GM12878 (cell line): ENCODE measurements at regions not wholly inside any gene's neighbourhood (a gene's known extent, or its start where the extent isn't known, plus 50 kb on each side); places are given as distances from the start of the nearest gene placed in this dataset.

Experiments used
- ATAC-seq: fragments of 200-7000 bp; cut with Tn5 transposase; 3 replicates; pipeline ENCODE4 v1.9.1; 2020; ENCODE audit warnings: mild to moderate bottlenecking, moderate library complexity
- BruUV-seq: library from RNA; stranded (reverse); fragments of 400-500 nt; replicated peaks from 2 replicates; lab custom pipeline; 2021; lab: Mats Ljungman, UMichigan
- CTCF ChIA-PET: fragments of 300-600 bp; sonication (Branson Sonifier 250); formaldehyde crosslinking; extraction: SDS; loops from one replicate; lab custom pipeline; 2021; ENCODE audit warnings: inconsistent platforms; lab: Yijun Ruan, JAX
- POLR2A ChIA-PET: fragments of 350-600 bp; formaldehyde crosslinking; extraction: SDS; loops from one replicate; lab custom pipeline; 2021; ENCODE audit warnings: inconsistent platforms; lab: Charles Lee
- RAD21 ChIA-PET: fragments of 300-600 bp; sonication (Branson Sonifier 250); formaldehyde crosslinking; loops from one replicate; lab custom pipeline; 2023; ENCODE audit warnings: antibody characterized with exemption; ENCODE audit not compliant: unreplicated experiment; lab: Charles Lee
- SMC1A ChIA-PET: fragments of 300-600 bp; sonication (Branson Sonifier 250); formaldehyde crosslinking; loops from one replicate; lab custom pipeline; 2023; ENCODE audit not compliant: unreplicated experiment, uncharacterized antibody; lab: Charles Lee
- DNase-seq: peaks from one replicate; pipeline ENCODE4 v3.0.0-alpha.2; 2011; ENCODE audit warnings: low read depth, low spot score
- FAIRE-seq: peaks from 3 replicates; lab custom pipeline; 2011; peaks lifted over from hg19 to GRCh38; lab: Jason Lieb, UNC
- H2AFZ ChIP-seq: 2 replicates; pipeline ENCODE4 v1.6.0; 2011; ENCODE audit warnings: low read depth, low read length, control low read depth; ENCODE audit not compliant: control insufficient read depth
- H3K27ac ChIP-seq: 2 replicates; pipeline ENCODE4 v1.5.1; 2011; ENCODE audit warnings: control low read depth; ENCODE audit not compliant: control insufficient read depth, insufficient read depth
- H3K27me3 ChIP-seq, 2 experiments: replicated peaks in 1 of 2; 2 replicates each; pipeline versions ENCODE4 v1.6.0 to v1.6.1; 2011; ENCODE audit warnings: low read length in 1 of 2; ENCODE audit not compliant: control insufficient read depth in 2 of 2, insufficient read depth in 2 of 2
- H3K36me3 ChIP-seq, 2 experiments: 2 replicates each; pipeline ENCODE4 v1.5.1; 2011; ENCODE audit warnings: low read length in 1 of 2; ENCODE audit not compliant: control insufficient read depth in 2 of 2, insufficient read depth in 2 of 2
- H3K4me1 ChIP-seq: 2 replicates; pipeline ENCODE4 v1.6.1; 2011; ENCODE audit warnings: mild to moderate bottlenecking, low read length, moderate library complexity, mixed read lengths; ENCODE audit not compliant: control insufficient read depth, insufficient read depth
- H3K4me2 ChIP-seq: 2 replicates; pipeline ENCODE4 v1.6.0; 2011; ENCODE audit warnings: control low read depth; ENCODE audit not compliant: control insufficient read depth, insufficient read depth
- H3K4me3 ChIP-seq: fragments of 200-600 bp; sonication (generic); 2 replicates; pipeline ENCODE4 v1.5.1; 2016
- H3K79me2 ChIP-seq: 2 replicates; pipeline ENCODE4 v1.6.0; 2011; ENCODE audit warnings: low read length; ENCODE audit not compliant: control insufficient read depth, insufficient read depth
- H3K9ac ChIP-seq: 2 replicates; pipeline ENCODE4 v1.8.0; 2011; ENCODE audit warnings: low read length, control low read depth, mixed read lengths; ENCODE audit not compliant: control insufficient read depth, insufficient read depth
- H3K9me3 ChIP-seq: replicated peaks from 3 replicates; pipeline ENCODE4 v1.5.1; 2011; ENCODE audit warnings: mild to moderate bottlenecking, low read length; ENCODE audit not compliant: control insufficient read depth, insufficient read depth
- H4K20me1 ChIP-seq: 2 replicates; pipeline ENCODE4 v1.6.0; 2011; ENCODE audit not compliant: control insufficient read depth, insufficient read depth
- ATF7 ChIP-seq: fragments of 450-650 bp; IDR thresholded peaks from 2 replicates; pipeline ENCODE4 v1.6.1; 2016; ENCODE audit warnings: low read depth, mild to moderate bottlenecking
- CBX3 ChIP-seq: fragments of 200-600 bp; sonication (generic); IDR thresholded peaks from 2 replicates; pipeline ENCODE4 v1.6.1; 2016; ENCODE audit warnings: low read depth, borderline replicate concordance
- CHD4 ChIP-seq: fragments of 200-600 bp; sonication (generic); IDR thresholded peaks from 2 replicates; pipeline ENCODE4 v1.6.1; 2016; ENCODE audit warnings: mild to moderate bottlenecking
- ESRRA ChIP-seq: IDR thresholded peaks from 2 replicates; pipeline ENCODE4 v1.6.1; 2012; ENCODE audit warnings: mild to moderate bottlenecking, low read length, improper control_type of control experiment
- EZH2 ChIP-seq: IDR thresholded peaks from 2 replicates; pipeline ENCODE4 v1.6.1; 2012; ENCODE audit warnings: low read depth, mild to moderate bottlenecking, control low read depth, inconsistent platforms, low read length, borderline replicate concordance; ENCODE audit not compliant: control insufficient read depth
- MEF2A ChIP-seq: IDR thresholded peaks from 2 replicates; pipeline ENCODE4 v1.6.1; 2011; ENCODE audit warnings: low read depth, mild to moderate bottlenecking, low read length, moderate library complexity; ENCODE audit not compliant: insufficient read depth
- SMAD1 ChIP-seq: fragments of 450-650 bp; IDR thresholded peaks from 2 replicates; pipeline ENCODE4 v1.6.1; 2018; ENCODE audit warnings: mild to moderate bottlenecking, low read depth; ENCODE audit not compliant: partially characterized antibody
- WGBS: methylation state at CpG from one replicate; pipeline ENCODE4 v1.1.6; 2016; ENCODE audit warnings: low lambda C conversion rate; ENCODE audit not compliant: insufficient replicate concordance, insufficient coverage; ENCODE audit errors: missing lambda C conversion rate; 5-methylcytosine and 5-hydroxymethylcytosine counted together
- in situ Hi-C: fragments of 300-500 bp; cut with MboI; formaldehyde crosslinking; loops from 9 replicates; pipeline ENCODE4 v1.14.3; 2018; ENCODE audit warnings: mixed read lengths
- intact Hi-C: fragments of 100-400 bp; cut with micrococcal nuclease; formaldehyde crosslinking; loops from one replicate; pipeline ENCODE4 v1.14.2; 2022; ENCODE audit not compliant: unreplicated experiment

DNA sequence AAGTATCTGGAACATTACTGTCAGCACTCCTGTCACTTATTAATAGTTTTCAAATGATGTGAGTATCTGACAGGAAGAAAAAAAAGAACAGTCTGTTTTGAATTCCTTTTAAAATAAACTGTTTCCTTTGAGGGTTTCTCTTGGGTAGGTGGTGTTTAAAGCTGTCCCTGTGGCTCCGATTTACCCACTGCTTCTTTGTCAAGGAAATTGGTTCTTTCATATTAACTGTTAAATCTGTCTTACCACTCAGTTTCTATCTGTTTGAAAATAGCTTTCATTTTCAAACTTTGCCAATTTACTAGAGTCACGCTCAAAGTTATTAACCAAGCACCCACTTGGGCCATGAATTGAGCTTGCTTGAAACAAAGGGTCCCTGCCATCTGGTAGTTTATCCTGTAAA, 614.6 kb upstream of the NXPH2 start:
- TF ChIP-seq CHD4 = no peak
- no peak for TF ChIP-seq CBX3
- TF ChIP-seq ESRRA = no peak
- TF ChIP-seq SMAD1 = no peak
- TF ChIP-seq ATF7 = no peak
- DNase-seq (no peak), ATAC-seq (no peak; the same call in 2 of the 3 replicates), FAIRE-seq (no peak)
- BruUV-seq = no TSS peak
- no peak overlapping the region for H3K4me3 ChIP-seq
- in situ Hi-C loops (no loop called here), intact Hi-C loops (no loop called here)
- H3K79me2 ChIP-seq = no peaks in the 10 kb centered on the region
- H3K9ac ChIP-seq = no peak overlapping the region
- no peaks in the 10 kb centered on the region for H3K27me3 ChIP-seq
- WGBS = 40% methylated on average over 2 of the region's 2 CpGs
- H3K4me1 ChIP-seq = no peaks in the 10 kb centered on the region
- H2AFZ ChIP-seq = no peak overlapping the region
- ChIA-PET POLR2A (no interaction called here), RAD21 (no interaction called here), CTCF (interaction anchor here (1.3 kb wide), 1 partner anchor 9 kb away, joined by 3 read pairs; no protein-coding TSS in a partner anchor), SMC1A (interaction anchor here (0.9 kb wide), 1 partner anchor 80 kb away, joined by 3 read pairs; no protein-coding TSS in a partner anchor)
- no peak overlapping the region for H3K4me2 ChIP-seq
- no peaks in the 10 kb centered on the region for H4K20me1 ChIP-seq
- no peaks in the 10 kb centered on the region for H3K36me3 ChIP-seq
- H3K27ac ChIP-seq = no peak overlapping the region
- no peaks in the 10 kb centered on the region for H3K9me3 ChIP-seq

DNA sequence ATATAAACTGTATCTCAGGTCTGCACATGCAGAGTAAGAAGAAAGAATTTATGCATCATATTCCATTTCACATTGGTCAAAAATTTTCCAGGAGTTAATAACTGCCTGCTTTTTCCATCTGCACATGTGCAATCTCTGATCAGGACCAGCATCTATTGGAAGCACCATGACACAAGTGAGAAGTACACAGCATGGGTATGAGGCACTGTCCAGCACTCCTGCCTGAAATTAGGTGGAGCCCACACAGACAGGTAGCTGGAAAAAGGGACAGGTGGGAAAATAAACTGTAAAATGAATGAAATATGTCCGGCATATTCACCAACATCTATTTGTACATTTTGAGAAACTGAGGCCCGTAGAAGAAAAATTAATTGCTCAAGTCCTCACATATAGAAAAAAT, 609.2 kb upstream of the NXPH2 start:
- Histone ChIP-seq H4K20me1 (no peaks in the 10 kb centered on the region), H3K27ac (no peak overlapping the region), H3K27me3 (no peaks in the 10 kb centered on the region), H3K4me1 (no peaks in the 10 kb centered on the region)
- BruUV-seq = no TSS peak
- no peak for TF ChIP-seq MEF2A
- TF ChIP-seq EZH2 = no peak
- TF ChIP-seq, all 136 proteins: peak for 0
- in situ Hi-C loops (no loop called here), intact Hi-C loops (no loop called here)
- ChIA-PET CTCF (no interaction called here), POLR2A (no interaction called here), RAD21 (no interaction called here), SMC1A (no interaction called here)
- Histone ChIP-seq H3K4me3 (no peak overlapping the region), H3K9ac (no peak overlapping the region), H3K79me2 (no peaks in the 10 kb centered on the region), H2AFZ (no peak overlapping the region), H3K9me3 (no peaks in the 10 kb centered on the region), H3K36me3 (no peaks in the 10 kb centered on the region), H3K4me2 (no peak overlapping the region)
- ATAC-seq (no peak), FAIRE-seq (no peak), DNase-seq (no peak)
- 45% methylated on average over 2 of the region's 2 CpGs for WGBS
